NCI-H2171 (cell line): ENCODE measurements at regions not wholly inside any gene's neighbourhood (a gene's known extent, or its start where the extent isn't known, plus 50 kb on each side); places are given as distances from the start of the nearest gene placed in this dataset.

ENCODE experiments used
- DNase-seq: peaks from one replicate; lab custom pipeline; 2025; lab: John Stamatoyannopoulos, UW

DNA sequence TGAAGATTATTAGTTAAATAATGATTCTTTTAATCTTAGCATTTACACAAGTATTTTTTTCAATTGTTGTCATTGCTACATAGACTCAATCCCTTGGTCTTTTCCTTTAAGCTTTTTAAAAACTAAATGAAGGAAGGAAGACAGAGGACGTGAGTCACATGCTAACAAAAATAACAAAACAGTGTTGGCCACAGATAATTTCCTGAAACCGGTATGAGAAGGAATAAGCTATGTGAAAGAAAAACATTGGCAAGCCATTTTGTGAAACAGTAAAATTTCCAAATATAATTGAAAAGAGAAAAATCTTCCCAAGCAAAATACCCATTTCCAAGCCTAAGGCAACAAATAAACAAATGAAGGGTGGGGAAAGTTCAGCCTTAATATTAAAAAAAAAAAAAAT, 223.0 kb downstream of the AHR start:
- no peak for DNase-seq

DNA sequence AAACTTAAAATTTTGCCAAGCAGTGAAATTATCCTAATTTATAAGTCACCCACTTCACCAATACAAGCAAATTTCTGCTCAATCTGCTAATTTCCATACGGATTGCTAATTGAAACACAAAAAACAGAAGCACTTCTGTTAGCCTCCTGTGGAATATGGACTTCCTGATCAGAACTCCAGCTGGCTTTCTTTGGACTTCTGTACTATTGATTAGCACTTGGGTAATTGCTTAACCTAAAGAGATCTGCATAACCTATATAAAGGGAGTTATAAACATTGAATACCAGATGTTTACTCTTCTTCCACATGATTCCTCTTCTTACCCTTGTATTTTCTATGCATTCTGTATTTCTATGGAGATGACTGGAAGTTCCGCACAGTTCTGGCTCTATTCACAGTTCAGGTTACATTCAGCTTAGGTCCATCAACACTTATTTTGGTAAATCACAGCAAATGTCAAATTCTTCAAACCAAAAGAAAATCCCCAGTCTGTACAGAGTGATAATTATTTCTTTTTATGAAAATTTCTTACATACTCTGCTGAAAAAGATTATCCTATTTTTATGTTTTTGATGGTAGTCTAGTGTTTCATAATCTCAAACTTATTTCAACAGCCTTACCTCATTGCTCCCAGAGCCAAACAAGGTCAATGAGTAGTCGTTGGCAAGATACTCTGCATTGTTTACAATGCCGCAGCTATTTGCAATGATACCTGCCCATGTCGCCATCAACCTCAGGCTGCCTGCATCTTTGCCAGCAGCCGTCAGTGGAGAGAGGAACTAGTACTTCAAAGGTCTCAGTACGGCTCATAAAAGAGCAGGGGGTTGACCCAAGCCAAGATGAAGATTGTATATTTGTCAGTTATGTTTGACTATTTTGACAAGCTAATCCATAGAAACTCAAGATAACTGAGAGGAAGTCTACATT, 225.6 kb downstream of the AHR start:
- no peak for DNase-seq

DNA sequence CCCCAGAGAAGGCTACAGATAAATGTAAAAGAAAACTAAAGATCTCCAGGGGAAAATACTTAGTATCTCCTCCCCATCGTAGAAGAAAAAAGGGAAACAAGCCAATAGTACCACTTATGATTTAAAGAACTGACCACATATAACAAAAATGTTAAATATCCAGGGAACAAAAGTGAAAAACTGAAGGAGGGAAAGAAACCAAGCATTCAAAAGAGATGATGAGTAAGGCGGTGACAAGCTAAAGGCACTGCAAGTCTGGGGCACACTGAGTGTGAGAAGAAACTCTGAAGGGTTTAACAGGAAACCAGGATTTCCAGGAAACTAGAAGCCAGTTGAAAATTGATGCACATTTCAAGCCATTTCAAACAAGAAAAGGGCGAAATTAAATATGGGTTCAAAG, 226.3 kb downstream of the AHR start:
- DNase-seq, result no peak

DNA sequence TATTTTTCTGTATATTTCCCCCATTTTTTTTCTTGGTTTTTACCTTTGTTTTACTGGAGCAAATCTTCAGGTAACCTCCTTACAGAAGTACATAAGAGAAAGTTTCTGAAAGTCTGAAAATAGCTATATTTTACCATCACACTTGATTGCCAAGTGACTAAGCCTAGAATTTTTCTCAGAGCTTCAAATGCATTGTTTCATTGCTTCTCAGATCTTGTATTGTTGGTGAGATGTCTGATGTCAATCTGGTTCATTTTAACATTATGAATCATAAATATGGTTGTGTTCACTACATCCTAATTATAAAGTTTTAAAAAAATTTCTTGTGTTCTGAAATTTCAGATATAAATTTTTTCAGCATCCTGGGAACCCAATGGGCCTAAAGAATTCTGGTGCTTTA, 228.2 kb downstream of the AHR start:
- no peak for DNase-seq

DNA sequence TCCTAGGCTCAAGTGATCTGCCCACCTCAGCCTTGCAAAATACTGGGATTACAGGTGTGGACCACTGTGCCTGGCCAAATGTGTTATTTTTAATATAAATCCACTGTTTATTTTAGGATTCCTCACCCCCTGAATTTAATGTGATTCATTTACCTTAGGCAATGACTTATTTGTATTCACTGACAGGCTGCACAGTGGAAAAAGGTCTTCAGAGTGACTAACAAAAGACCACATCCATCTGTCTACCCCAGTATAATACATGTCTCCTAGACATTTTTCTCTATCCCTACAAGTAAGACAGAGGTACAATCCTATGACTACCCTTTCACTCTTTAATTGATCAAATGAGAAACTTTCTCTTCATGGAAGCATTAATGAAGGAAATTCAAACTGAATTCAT, 230.2 kb downstream of the AHR start:
- DNase-seq, result no peak

DNA sequence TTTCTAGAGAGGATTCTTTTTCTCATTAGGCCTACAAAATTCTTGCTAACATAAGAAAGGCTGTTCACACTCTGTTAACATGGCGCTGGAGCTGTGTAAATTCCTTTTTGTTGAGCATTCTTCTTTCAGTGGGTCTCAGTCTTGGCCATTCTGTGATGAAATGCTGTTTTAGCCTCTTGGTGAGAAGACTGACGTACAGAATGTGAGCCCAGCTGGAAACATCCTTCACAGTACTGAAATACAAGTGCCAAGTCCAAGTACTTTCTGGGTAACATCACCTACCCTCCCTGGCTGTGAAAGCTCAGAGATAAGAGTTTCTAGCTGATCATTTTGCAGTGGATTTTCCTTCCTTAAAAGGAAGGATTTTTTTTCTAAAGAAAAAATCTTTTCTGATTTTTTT, 231.8 kb downstream of the AHR start:
- no peak for DNase-seq

DNA sequence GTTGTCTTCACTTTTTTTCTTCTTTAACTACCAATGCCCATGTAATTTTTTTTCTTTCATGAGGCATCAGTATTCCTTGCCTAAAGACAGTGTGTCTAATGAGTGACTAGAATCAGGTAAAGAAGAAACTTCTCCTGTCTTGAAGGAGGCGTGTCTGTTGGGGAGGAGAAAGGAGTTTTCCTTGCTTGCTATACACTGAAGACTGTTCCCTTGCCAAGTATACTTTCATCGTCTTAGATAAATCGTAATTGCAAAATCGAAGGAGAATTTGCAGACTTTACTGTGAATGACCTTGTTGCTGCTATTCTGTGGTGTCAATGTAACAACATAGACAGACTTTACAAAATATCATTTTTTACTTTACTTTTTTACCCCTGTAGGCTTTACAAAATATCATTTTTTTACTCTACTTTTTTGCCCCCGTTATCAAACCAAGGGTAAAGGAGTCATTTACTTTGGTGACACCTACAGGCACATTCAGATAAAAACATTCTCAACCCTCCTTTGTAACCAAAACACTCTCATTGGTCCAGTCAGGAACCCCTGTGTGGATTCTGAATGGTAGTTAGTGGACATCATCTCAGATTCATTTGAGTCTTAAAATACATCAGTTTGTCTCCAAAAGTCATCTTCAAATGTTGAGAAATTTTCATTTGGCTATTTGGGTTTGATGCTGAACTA, 232.4 kb downstream of the AHR start:
- no peak for DNase-seq

DNA sequence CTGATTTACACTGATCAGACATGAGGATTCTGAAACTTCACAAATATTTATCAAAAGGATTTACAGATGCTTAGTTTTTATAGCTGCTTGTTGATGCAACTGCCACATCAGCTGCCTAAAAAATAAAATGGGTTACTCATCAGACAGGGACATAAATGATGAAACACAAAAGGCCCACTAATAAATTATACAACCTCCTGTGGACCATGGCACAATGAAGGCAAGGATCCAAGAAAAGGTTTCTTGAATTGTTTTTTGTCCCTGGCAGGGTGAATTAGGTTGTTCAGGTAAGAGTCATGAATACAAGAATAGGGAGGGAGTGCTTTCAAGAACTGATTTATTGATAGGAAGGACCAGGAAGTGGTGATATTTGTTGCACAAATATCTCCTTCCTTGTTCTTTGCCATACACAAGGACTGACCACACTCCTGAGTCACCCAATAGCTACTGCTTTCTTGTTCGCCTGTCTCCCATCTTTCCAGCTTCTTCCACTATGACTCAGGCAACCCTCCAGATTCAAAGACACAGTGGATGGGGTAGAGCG, 234.5 kb downstream of the AHR start:
- no peak for DNase-seq

DNA sequence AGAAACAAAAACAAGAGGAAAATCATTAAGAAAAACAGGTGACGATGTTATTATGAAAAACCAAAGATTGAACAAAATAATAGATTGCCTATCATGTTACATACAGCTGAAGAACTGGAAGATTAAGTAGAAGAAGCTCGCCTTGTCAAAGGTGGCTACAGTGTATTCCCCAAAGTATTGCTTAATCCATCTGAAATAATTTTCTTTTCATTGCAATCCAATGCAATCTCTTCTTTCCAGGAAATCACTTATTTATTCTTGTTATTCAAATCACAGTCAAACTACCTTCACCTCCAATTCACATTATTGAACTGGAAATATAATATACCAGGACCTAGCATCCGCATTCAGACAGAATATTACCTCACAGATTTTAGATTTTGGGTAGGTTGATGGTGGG, 235.9 kb downstream of the AHR start:
- DNase-seq, result no peak

DNA sequence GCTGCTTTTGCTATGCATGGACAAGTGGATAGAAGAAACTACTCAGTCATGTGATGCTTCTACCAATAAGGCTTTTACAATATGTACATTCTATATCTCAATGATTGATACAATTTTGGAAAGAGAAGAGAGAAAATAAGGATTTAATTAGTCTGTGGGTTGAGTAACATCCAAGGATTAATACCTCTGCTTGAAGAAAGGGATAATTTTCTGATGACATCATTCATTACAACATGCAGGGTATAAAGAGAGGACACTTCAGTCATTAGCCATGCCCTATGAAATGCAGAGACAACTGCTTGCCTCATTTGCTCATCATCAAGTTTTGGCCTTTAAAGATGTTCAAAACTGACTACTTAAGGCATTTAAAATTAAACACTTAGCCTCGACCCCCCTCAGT, 237.3 kb downstream of the AHR start:
- no peak for DNase-seq

DNA sequence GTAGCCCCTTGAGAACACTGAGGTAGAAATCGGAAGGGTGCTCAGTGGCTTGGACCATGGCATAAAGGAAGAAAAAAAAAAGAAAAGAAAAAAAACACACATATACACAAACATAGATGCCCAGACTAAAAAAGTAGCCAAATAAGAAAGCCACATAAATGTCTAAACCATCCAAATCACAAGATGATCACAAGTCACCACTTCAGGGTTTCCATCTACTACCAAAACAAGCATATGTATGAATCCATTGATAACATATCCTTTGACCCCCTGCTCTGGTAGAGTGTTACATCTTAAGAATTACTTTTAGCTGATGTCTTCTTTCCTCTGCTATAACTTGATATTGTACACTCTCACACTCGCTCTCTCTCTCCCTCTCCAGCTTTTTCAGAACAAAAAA, 245.9 kb downstream of the AHR start:
- DNase-seq, result no peak

DNA sequence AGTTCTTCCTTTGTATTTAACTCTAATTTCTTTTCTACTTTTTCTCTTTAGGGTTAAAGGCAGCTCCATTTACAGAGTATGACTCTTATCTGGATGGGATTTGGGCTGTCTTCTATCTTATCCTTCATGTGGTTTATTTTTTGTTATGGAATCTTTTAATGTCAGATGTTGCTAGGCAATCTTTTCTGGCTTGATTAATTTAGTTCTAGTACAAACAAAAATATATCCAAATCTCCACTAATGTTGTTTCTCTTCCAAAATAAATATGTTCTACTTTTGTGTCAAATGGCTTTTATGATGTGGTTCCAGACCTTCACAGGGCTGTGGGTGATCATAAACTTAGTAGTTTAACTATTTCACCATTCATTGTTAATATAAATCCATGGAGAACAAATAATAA, 246.9 kb downstream of the AHR start:
- no peak for DNase-seq

DNA sequence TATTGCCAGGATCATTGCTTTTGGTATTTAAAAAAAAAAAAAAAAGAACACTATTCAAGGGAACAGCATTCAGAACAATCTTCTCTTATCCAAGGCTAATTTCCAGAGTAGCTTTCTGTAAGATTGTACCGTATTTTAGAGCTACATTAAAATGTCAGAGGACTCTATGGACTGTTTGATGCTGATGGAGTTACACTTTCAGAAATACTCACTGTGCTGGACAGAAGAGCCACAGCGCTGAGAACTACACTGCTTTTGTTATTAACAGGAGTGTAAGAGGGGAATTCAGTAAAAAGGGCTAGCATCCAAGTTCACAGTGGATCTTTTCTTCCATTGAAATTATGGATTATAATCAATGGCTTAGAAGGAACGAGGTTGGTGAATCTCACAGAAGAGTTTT, 247.7 kb downstream of the AHR start:
- no peak for DNase-seq

DNA sequence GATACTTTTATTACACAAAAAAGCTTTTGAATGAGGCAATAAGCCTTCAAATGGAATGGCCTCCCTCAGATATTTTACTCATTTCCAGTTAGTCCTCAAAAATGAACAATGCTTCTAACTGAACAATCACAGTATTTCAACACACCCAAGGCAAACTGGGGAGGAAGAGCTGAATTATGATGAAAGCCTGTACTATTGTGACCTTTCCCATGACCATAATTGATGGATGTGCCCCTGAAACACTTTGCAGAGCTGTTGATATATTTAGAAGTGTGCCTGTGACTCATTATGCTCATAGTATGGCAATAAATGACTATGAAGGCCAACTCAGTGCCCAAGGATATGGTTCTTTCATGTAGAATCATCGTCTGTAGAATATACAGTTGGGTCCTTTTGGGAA, 248.1 kb downstream of the AHR start:
- DNase-seq, result no peak

DNA sequence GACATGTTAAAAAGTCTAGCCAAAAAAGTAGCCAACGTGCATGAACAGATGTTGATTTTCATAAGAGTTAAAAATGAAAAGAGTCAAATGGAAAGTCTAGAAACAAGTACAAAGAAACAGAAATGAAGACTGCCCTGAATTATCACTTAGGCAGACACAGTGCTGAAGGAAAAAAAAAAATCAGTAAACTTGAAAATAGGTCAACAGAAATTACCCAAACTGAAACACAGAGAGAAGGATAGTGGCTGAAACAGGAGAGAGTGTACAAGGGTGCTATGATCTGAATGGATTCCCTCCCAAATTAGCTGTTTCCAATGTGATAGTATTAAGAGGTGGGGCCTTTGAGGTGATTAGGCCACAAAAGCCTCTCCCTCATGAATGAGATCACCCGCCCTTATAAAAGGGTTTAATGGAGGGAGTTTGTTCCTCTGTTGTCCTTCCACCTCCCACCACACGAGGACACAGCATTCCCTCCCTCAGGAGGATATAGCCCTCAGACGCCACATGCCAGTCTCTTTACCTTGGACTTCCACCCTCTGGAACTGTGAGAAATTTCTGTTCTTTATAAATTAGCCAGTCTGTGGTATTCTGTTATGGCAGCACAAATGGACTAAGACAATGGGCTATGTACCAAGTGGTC, 249.7 kb downstream of the AHR start:
- no peak for DNase-seq

DNA sequence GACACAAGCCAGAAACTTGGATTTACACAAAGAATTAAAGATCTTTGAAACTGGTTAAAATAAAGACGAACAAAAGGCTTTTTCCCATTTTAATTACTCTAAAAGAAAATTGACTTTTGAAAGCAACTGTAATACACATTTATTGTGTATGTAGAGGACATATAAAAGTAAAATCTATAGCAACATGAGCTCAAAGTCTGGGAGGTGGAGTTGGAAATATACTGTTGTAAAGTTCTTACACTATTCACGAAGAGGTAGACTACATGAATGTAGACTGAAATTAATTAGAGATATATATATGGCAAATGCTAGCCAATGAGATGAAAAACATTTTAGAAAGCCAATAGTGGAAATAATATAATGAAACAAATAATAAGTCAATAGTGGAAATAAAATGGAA, 251.0 kb downstream of the AHR start:
- no peak for DNase-seq

DNA sequence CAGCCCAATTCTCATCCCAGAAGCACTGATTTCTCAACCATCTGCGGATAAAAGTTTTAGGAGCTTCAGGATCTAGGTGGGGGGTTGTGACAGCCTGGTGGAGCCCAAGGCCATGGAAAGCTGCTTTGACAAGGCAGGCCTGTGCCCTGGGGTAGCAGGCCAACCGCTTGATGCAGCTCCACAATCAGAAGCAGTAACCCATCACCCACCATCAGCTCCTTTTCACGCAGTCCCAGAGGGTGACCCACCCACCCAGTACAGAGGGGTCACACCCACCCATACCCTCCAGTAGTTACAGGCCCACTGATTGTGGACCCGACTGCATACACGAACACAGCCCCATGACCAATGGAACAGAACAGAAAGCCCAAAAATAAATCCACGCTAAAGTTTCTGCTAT, 253.9 kb downstream of the AHR start:
- no peak for DNase-seq

DNA sequence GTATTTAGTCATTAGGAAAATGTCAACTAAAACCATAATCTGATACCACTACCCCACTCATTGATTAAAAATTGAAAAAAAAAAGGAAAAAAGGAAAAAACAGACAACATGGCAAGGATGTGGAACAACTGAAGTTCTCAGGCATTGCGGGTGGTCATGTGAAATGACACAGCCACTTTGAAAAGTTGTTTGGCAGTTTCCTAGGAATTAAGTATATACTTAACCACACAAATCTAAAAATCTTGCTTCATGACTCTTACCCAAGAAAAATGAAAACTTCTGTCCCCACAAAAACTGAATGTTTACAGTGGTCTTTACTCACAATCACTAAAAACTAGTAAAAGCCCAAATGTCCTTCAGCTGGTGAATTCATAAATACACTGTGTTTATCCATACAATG, 254.5 kb downstream of the AHR start:
- no peak for DNase-seq

DNA sequence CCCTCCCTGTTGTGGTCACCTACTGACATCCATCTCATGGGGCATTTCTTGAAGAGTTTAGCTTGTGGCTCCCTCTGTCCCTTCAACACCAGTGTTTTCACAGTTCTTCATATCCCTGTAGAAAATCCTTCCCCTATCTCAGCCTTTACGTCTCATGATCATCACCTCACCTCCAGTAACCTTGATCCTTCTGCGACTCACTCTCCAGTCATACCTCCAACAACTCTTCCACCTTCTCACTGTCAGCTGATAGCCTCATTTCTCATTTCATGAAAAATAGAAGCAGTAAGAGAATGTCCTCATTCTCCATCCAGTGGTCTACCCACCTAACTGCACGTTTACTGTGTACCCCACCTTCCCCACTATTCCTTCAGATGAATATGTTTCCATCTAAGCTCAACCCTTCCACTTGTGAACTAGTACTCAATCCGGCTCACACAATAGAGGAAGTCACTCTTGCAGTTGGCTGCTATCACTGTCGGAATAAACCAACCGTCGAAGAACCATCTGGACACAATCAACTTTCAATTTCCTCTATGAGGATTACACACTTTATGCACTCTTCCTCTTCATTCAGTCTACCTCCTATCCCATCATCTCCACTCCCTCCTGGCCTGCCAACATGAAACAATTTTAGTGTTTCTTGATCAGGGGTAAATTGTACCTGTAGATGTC, 256.0 kb downstream of the AHR start:
- DNase-seq, result no peak

DNA sequence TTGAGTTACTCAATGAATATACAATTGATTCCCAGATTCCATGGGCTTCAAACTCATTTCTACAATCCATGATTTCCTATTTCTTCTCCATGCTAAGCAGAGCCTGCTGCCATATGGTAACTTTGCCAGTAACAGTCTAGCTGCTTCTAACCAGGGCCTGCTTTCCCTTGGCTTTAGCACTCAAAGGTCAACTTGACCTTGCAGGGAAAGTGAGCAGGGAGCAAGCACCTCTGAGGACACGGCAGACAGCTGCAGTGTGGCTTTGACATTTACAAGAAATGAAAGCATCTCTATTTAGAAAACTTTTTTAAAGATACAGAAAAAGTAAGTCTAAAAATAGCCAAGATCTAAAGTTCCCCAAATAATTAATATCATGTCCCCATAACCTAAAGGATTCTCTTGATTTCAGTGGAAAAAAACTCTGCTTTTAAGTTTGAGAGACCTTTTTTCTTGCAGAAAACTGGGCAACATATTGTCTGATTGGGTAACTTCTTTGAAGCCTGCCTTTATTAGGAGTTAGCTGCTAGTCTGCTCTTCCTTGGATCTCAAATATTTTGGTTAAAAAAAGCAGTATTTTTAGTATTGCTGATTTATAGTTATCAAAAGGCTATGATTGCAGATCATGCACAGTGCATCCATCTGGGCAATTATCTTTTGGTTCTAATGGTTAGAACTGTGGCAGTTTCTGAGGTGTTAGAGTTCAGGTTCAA, 257.9 kb downstream of the AHR start:
- no peak for DNase-seq

DNA sequence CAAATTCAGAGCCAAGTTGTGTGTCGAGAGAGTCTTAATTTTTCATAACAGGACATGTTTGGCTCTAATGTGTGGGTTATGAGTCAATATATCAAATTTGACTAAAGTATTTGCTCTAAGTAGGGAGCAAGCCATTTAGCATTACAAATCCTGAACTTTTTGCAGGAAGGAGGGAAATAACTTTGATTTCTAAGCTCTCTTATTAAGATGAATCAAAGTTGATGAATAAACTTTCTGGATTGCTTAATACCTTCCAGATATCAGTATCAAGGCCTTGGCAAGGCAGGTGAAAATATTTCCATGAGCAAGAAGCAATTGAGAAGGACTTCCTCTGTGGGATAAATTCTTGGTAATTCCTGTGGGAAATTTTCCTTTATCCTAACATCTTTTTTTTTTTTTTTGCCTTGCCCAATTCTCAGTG, 258.8 kb downstream of the AHR start:
- no peak for DNase-seq

DNA sequence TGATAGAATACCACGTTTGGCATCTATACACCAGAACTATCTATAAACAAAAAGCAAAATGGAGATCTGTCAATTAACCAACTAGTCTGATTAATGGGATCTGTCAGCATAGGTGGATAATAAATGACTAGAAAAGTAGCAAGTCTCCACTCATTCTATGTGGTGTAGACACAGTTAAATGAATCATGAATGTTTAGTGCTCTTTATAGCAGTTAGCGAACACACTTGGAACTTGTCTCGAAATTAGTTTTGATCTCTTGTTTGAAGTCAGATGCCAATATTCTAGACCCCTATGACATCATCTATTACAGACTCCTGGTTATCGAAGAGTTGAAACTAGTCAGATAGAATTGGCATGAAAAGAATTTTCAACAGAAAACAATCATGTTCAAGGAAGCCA, 259.7 kb downstream of the AHR start:
- DNase-seq, result no peak
